Transverse colon (tissue), 4 donors: ENCODE measurements at regions not wholly inside any gene's neighbourhood (a gene's known extent, or its start where the extent isn't known, plus 50 kb on each side); places are given as distances from the start of the nearest gene placed in this dataset.

Experiments
- CTCF ChIP-seq, 5 experiments: fragments of 200-600 bp in 3 of 5; fragments of 450-650 bp in 2 of 5; sonication (generic) in 3 of 5; IDR thresholded peaks; 1 replicate in 2 of 5; 2 replicates in 3 of 5; pipeline ENCODE4 v1.5.1; 2016 to 2017; ENCODE audit warnings: antibody characterized with exemption in 5 of 5, inconsistent platforms in 3 of 5, mild to moderate bottlenecking in 2 of 5, moderate library complexity in 1 of 5
- POLR2AphosphoS5 ChIP-seq, 3 donors: sonication (generic); formaldehyde crosslinking; IDR thresholded peaks; one replicate each; pipeline ENCODE4 v1.6.1; 2016; ENCODE audit warnings: antibody characterized with exemption in 3 of 3

- no peak for TF ChIP-seq CTCF (IDR thresholded peaks at IDR 0.05)
- TF ChIP-seq POLR2AphosphoS5 (IDR thresholded peaks at IDR 0.05), result no peak
Observed at GRCh38 chr20:57934007-57934805, 224.4 kb upstream of the PMEPA1 start.
